Renal pelvis (tissue), 1 donor: ENCODE measurements at regions not wholly inside any gene's neighbourhood (a gene's known extent, or its start where the extent isn't known, plus 50 kb on each side); places are given as distances from the start of the nearest gene placed in this dataset.
"Not testable (repeated sequence)": the region's sequence is repeated elsewhere in the genome, so short reads cannot be mapped to it uniquely, and the experiment has no call there.

Source experiments
- DNase-seq: peaks from one replicate; pipeline ENCODE4 v3.0.0-alpha.2; 2013

- DNase-seq, result not testable (repeated sequence)
These were observed 386.4 kb upstream of the KCND2 start for GRCh38 chr7:119886525-119886924.

DNA sequence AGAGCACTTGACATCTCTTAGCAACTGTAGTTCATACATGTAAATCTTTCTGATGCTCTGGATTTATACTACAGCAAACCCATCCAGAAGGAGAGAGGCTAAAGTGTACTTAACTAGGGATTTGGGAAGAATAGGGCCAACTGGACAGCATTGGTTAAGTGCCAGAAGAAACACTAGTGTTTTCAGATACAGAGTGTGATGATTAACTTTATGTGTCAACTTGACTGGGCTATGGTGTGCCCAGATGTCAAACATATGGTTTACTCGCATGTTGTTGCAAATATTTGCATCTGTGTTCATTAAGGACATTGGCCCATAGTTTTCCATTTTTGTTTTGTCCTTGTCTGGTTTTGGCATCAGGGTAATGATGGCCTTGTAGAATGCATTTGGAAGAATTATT is 384.7 kb upstream of the KCND2 start:
- DNase-seq, result no peak

DNA sequence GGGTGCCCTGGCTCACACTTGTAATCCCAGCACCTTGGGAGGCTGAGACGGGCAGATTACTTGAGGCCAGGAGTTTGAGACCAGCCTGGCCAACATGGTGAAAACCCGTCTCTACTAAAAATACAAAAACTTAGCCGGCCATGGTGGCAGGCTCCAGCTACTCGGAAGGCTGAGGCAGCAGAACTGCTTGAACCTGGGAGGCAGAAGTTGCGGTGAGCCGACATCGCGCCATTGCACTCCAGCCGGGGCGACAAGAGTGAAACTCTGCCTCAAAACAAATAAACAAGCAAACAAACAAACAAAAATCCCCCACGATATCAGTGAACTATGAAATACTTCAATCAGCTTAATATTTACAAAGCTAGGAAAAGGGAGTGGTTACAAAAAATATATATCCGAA is 382.3 kb upstream of the KCND2 start:
- no peak for DNase-seq

DNA sequence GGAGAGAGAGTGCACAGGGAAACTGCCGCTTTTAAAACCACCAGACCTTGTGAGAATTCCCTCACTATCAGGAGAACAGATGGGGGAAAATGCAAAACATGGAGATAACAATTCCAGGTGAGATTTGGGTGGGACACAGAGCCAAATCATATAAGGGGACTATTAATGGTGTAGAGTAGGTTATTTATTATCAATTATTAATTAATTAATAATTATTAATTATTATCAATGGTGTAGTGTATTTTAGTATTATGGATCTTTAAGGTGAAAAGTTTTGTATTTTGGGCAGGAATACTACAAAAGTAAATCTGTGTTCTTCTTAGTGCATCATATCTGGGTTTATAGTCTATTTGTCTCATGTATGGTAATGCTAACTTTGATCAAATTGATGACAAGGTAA is 377.7 kb upstream of the KCND2 start:
- DNase-seq, result no peak

- DNase-seq, result no peak
These were observed 376.6 kb upstream of the KCND2 start for GRCh38 chr7:119896386-119896785.

- DNase-seq, result no peak
These were observed 371.8 kb upstream of the KCND2 start for GRCh38 chr7:119900996-119901672.

DNA sequence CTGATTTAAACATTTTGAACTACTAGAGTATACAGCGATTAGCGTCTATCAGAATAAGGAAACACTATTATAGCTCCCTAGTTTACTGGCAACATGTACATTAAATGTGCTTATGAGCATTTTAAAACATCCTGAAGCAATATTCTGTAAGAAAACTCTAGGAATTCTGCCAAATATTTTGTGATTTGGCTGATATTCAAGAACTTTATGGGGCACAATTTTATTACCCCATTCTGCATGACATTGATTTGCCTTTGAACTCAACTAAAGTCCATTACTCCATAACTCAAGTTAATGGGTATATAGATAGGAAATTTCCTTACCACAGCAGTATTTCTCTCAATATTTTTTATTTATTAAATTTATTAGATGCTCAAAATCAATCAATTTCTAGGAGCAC is 369.9 kb upstream of the KCND2 start:
- DNase-seq, result peak; percentile 39

- no peak for DNase-seq
These were observed 367.5 kb upstream of the KCND2 start for GRCh38 chr7:119905495-119905894.

DNA sequence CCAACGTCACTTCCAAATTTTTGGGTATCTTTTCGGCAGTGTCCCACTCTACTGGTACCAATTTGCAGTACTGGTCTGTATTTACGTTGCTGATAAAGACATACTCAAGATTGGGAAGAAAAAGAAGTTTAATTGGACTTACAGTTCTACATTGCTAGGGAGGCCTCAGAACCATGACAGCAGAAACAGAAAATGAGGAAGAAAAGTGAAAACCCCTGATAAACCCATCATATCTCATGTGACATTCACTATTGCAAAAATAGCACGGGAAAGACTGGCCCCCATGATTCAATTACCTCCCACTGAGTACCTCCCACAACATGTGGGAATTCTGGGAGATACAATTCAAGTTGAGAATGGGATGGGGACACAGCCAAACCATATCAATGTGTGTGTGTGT is 364.0 kb upstream of the KCND2 start:
- DNase-seq, result no peak

- not testable (repeated sequence) for DNase-seq
These were observed 358.9 kb upstream of the KCND2 start for GRCh38 chr7:119914119-119914518.

GRCh38 chr7:119916501-119916900 is 356.5 kb upstream of the KCND2 start:
- DNase-seq, result no peak

GRCh38 chr7:119918185-119918584 is 354.8 kb upstream of the KCND2 start:
- no peak for DNase-seq

GRCh38 chr7:119919986-119920385 is 353.0 kb upstream of the KCND2 start:
- no peak for DNase-seq

DNA sequence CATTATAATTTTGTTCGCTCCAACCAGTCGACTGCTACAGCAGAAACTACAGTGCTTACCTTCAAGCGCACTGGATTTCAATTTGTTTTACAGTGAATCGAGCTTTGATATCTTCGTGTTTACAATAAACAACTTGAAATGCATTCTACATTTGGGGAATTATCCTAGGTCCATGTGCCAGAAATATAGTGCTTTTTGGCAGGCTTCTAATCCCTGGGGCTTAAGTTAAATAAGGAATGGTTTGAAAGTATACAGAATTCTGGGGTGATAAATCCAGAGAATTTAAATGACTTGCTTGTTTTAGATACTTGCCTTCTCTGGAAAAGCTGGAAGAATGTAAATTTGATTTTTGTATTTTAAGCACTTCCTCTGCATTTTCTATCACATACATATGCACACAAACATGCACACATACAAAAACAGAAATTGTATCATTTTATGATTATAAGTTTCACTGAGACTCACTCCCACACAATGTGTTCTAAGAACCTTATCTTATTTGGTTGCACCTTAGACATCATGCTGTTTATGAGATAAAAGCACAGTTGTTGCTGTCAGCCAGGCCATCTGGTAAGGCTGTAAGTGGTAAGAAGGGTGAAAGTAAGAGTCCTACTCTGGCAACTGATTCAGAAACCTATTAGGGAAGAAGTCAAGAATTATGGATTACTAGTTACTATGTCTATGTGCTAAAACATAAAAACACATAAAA is 347.2 kb upstream of the KCND2 start:
- no peak for DNase-seq

- no peak for DNase-seq
These were observed 343.1 kb upstream of the KCND2 start for GRCh38 chr7:119929891-119930290.

DNA sequence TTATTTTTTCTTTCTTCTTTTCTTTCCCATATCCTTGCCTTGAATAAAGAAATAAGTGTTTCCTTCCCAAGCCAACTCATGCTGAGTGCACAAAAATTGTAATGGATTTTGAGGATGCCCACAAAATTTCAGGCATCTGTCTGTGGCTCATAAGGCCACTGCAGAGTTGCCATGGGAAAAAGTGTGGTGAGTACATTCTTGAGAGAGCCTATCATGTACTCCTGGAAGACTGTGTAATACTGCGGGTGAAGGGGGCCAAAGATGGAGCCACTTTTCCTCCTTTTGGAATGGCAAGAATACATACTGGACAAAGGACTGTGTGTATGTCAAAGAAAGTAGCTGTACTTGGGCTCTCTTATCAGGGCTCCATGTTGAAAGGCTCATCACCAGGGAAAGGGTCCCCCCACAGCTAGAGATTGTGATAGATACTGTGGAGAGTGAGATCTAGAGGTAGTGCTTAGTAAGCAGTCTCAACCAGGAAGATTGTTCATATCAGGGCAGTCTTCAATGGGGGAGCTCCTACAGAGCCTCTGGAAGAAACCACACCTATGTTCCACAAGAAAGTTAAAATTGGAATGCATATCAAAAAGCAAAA is 341.6 kb upstream of the KCND2 start:
- no peak for DNase-seq

GRCh38 chr7:119935418-119936025 is 337.5 kb upstream of the KCND2 start:
- DNase-seq, result peak; percentile 26

- no peak for DNase-seq
These were observed 336.1 kb upstream of the KCND2 start for GRCh38 chr7:119936836-119937235.

- DNase-seq, result no peak
These were observed 335.2 kb upstream of the KCND2 start for GRCh38 chr7:119937745-119938144.

GRCh38 chr7:119943942-119944600 is 328.9 kb upstream of the KCND2 start:
- no peak for DNase-seq

DNA sequence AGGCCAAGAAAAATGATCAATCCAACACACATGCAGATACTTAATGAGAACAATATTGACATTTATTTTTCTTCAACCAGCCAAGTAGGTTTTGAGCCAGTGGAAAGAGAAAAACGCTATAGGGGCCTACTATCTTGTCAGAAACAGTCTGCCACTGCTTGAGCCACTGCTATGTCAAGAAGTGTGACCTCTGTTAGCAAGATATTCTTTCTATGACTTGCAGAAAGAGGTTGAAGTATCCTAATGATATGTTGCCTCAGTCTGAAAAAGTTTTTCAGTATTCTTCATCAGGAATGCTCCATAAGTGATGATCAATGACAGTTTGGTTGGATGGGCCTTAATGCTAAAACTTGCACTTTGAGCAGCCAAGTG is 328.4 kb upstream of the KCND2 start:
- no peak for DNase-seq

DNA sequence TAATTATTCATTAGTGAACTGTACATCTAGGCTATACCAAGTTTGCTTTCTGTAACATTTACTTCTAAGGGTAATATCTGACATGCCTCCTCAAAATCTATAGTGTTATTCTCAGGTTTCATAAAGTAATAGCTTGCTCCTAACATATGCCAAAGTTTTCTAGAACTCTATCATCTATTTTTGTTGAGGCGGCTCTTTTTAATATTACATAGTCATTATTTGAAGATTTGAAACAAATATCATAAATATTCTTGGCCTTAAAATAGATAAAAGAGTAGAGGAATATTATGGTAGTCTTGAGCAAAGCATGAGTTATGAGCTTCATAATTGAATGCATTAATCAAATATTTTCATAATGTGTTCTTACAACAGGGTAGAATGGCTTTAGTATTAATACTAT is 327.2 kb upstream of the KCND2 start:
- DNase-seq, result no peak

DNA sequence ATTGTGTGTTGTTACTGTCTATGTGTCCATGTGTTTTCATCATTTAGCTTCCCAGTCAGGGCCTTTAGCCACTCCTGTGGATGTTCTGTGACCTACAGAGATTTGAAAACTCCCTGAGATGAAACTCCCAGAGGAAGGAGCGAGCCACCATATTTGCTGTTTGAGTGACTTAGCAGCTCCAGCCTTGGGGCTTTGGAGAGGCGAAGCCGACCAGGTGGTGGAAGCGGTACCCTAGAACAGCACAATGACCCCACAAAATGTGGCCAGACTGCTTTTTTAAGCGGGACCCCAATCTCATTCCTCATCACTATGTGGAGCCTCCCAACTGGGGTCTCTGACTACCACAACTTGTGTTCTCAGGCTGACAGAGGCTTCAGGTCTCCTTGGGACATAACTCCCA is 323.9 kb upstream of the KCND2 start:
- DNase-seq, result no peak
